NCI-H2081 (cell line): ENCODE measurements at regions not wholly inside any gene's neighbourhood (a gene's known extent, or its start where the extent isn't known, plus 50 kb on each side); places are given as distances from the start of the nearest gene placed in this dataset.
"Not testable (repeated sequence)": the region's sequence is repeated elsewhere in the genome, so short reads cannot be mapped to it uniquely, and the experiment has no call there.

Experiments
- DNase-seq, 2 experiments: peaks; one replicate each; lab custom pipeline; 2025; lab: John Stamatoyannopoulos, UW

- DNase-seq, result no peak
Observed at GRCh38 chr10:44564790-44565189, 179.9 kb upstream of the CXCL12 start.

DNA sequence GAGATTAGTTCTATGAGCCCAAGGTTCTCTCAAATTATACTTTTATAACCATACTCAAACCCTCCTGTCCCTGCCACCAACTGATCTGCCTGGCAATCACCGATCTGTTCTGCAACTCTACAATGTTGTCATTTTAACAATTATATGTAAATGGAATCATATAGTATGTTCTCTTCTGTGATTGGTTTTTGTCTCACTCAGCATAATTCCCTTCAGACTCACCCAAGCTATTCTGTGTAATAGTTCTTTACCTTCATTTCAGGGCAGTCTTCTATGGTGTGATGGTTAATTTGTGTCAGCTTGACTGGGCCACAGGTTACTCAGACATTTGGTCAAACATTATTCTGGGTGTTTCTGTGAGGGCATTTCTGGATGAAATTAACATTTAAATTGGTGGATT is 181.9 kb upstream of the CXCL12 start:
- DNase-seq, result no peak

DNA sequence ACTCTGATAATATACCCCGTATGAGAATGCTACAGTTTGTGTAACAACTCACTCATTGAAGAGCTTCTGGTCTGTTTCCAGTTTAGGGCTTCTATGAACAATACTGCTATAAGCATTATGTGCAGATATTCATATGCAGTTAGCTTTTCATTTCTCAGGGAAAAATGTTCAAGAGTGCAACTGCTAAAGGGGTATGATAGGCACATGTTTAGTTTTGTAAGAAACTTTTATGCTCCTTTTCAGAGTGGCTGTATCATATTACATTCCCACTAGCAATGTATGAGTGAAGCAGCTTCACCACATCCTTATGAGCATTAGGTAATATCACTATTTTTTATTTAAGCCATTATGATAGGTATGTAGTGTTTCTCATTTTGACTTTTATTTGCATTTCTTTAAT is 182.6 kb upstream of the CXCL12 start:
- no peak for DNase-seq

- no peak for DNase-seq
Observed at GRCh38 chr10:44569193-44570091, 184.5 kb upstream of the CXCL12 start.

GRCh38 chr10:44571701-44572100 is 186.8 kb upstream of the CXCL12 start:
- DNase-seq, result no peak

- no peak for DNase-seq
Observed at GRCh38 chr10:44572146-44572545, 187.2 kb upstream of the CXCL12 start.

GRCh38 chr10:44573821-44574220 is 188.9 kb upstream of the CXCL12 start:
- DNase-seq, result no peak

GRCh38 chr10:44574596-44575480 is 189.9 kb upstream of the CXCL12 start:
- DNase-seq, result no peak

DNA sequence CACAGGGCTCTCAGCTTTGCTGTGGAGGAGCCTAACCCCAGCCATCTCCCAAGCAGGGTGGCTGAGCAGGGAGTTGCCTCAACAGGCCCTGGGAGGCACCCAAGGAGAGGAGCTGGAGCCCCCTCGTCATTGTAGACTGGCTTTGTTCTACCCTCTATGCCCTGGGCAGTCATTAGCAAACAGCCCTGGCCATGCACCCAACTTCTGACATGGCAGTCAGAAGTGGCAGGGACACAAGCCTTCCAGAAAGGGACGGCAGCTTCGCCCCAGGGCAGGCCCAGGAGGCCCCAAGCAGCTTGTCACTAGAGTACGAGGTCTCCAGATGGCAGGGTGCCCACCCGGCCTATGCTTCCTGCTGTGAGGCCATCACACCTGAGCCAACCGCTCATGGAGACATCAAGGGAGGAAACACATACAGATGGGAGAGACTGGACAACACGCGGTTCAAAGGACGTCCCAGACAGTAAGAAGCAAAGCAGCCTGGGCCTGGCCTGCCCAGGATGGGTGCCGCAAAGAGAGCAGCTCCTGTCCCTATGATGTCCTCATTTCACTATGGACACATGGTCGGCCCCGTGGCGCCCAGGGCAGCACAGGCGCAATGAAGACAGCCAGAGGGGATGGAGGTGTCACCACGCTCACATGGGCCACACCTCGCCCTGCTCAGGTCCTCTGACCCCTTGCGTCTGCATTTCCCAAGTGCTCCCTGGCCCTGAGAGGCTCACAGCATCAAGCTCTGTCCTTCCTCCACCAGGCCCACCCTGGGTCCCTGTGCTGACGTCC is 190.9 kb upstream of the CXCL12 start:
- no peak for DNase-seq

GRCh38 chr10:44576702-44577191 is 191.8 kb upstream of the CXCL12 start:
- DNase-seq, result no peak

- no peak for DNase-seq
Observed at GRCh38 chr10:44577533-44577932, 192.6 kb upstream of the CXCL12 start.

DNA sequence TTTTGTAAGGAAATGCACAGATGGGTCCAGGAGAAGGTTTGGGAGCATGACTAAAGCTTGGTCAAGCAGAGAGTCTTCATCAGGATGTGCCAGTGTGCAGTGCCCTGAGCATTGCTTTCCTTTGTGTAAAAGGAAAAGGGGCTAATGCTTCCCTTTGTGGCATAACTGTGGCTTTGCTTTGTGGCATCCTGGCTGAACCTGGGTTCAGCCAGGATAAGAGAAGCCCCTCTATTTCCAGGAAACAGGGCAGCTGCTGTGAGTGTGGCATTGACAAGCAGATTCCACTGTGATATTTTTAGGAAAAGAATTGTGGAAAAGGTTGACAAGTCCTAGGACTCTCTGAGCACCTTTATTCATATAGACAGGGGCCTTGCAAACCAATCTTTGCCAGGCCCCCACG is 193.4 kb upstream of the CXCL12 start:
- DNase-seq, result no peak

GRCh38 chr10:44578963-44579362 is 194.1 kb upstream of the CXCL12 start:
- not testable (repeated sequence) for DNase-seq

- no peak for DNase-seq
Observed at GRCh38 chr10:44581996-44582395, 197.1 kb upstream of the CXCL12 start.

GRCh38 chr10:44587488-44588318 is 202.8 kb upstream of the CXCL12 start:
- DNase-seq, result no peak

GRCh38 chr10:44589181-44589943 is 204.5 kb upstream of the CXCL12 start:
- DNase-seq, result no peak

- no peak for DNase-seq
Observed at GRCh38 chr10:44589944-44590449, 205.1 kb upstream of the CXCL12 start.

- no peak for DNase-seq
Observed at GRCh38 chr10:44591911-44592310, 207.0 kb upstream of the CXCL12 start.

GRCh38 chr10:44593952-44594351 is 209.1 kb upstream of the CXCL12 start:
- DNase-seq, result no peak

DNA sequence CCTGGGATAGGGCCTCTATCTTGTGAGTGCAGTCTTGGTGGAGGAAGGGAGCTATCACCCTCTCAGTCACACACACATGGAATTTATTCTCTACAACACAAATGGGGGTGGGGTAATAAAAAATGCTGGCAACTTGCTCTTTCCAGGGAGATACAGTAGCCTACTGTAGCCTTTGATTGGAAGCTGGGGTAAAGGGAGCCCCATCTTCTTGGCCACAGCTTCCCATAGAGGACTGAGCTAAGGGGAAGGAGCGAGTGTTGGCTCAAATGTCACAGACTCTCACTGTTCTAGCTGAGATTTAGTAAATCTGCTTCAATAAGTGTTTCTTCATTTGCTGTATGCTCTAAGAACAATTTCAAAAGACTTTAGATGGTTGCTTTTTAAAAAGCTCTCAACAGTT is 222.2 kb upstream of the CXCL12 start:
- DNase-seq, result no peak
